ENCODE measurements at regions not wholly inside any gene's neighbourhood (a gene's known extent, or its start where the extent isn't known, plus 50 kb on each side); places are given as distances from the start of the nearest gene placed in this dataset.
"Not testable (repeated sequence)": the region's sequence is repeated elsewhere in the genome, so short reads cannot be mapped to it uniquely, and the experiment has no call there.

GRCh38 chrX:80508083-80508482 is 87.8 kb downstream of the TENT5D start:
- DNase-seq: not testable (repeated sequence)

- DNase-seq: no peak
Observed at GRCh38 chrX:80511969-80512760, 91.9 kb downstream of the TENT5D start.

GRCh38 chrX:80512924-80513323 is 92.7 kb downstream of the TENT5D start:
- no peak for DNase-seq

GRCh38 chrX:80513625-80514024 is 93.4 kb downstream of the TENT5D start:
- no peak for DNase-seq

- DNase-seq: no peak
Observed at GRCh38 chrX:80537096-80537495, 116.8 kb downstream of the TENT5D start.

GRCh38 chrX:80550722-80551121 is 130.5 kb downstream of the TENT5D start:
- DNase-seq: peak; percentile 2

GRCh38 chrX:80556148-80556547 is 135.9 kb downstream of the TENT5D start:
- DNase-seq: no peak

GRCh38 chrX:80572636-80573035 is 152.4 kb downstream of the TENT5D start:
- DNase-seq: no peak

GRCh38 chrX:80573275-80573674 is 153.0 kb downstream of the TENT5D start:
- no peak for DNase-seq

GRCh38 chrX:80574486-80575086 is 154.3 kb downstream of the TENT5D start:
- not testable (repeated sequence) for DNase-seq

- DNase-seq: no peak
Observed at GRCh38 chrX:80576267-80576666, 156.0 kb downstream of the TENT5D start.

GRCh38 chrX:80576806-80577533 is 156.7 kb downstream of the TENT5D start:
- DNase-seq: no peak

- peak; percentile 30 for DNase-seq
Observed at GRCh38 chrX:80578517-80579105, 158.4 kb downstream of the TENT5D start.

- DNase-seq: not testable (repeated sequence)
Observed at GRCh38 chrX:80590992-80591391, 170.7 kb downstream of the TENT5D start.

- no peak for DNase-seq
Observed at GRCh38 chrX:80602036-80602860, 182.0 kb downstream of the TENT5D start.

Data from activated CD4-positive, alpha-beta T cell treated with anti-CD3 and anti-CD28 coated beads, Interleukin-2, Interleukin-6, amounts not matched to agents 100 ng/mL and 50 ng/mL, durations not matched to agents 16 hours and 8 hours (primary cell).